Gastroesophageal sphincter (tissue), 3 donors: ENCODE measurements at regions not wholly inside any gene's neighbourhood (a gene's known extent, or its start where the extent isn't known, plus 50 kb on each side); places are given as distances from the start of the nearest gene placed in this dataset.

Experiments used
- POLR2A ChIP-seq, 2 donors: fragments of 450-650 bp; IDR thresholded peaks; one replicate each; pipeline ENCODE4 v1.6.1; 2017; ENCODE audit warnings: antibody characterized with exemption in 2 of 2, mild to moderate bottlenecking in 2 of 2, moderate library complexity in 1 of 2
- POLR2AphosphoS5 ChIP-seq: sonication (generic); formaldehyde crosslinking; IDR thresholded peaks from one replicate; pipeline ENCODE4 v1.6.1; 2017; ENCODE audit warnings: antibody characterized with exemption
- TF ChIP-seq, protein P1 (sequence below), 4 experiments: fragments of 200-600 bp in 2 of 4; fragments of 450-650 bp in 2 of 4; sonication (generic) in 1 of 4; IDR thresholded peaks; one replicate each; pipeline ENCODE4 v1.5.1; 2017 to 2019; ENCODE audit warnings: antibody characterized with exemption in 4 of 4, mild to moderate bottlenecking in 2 of 4, moderate library complexity in 2 of 4

- TF ChIP-seq, protein P1, sequence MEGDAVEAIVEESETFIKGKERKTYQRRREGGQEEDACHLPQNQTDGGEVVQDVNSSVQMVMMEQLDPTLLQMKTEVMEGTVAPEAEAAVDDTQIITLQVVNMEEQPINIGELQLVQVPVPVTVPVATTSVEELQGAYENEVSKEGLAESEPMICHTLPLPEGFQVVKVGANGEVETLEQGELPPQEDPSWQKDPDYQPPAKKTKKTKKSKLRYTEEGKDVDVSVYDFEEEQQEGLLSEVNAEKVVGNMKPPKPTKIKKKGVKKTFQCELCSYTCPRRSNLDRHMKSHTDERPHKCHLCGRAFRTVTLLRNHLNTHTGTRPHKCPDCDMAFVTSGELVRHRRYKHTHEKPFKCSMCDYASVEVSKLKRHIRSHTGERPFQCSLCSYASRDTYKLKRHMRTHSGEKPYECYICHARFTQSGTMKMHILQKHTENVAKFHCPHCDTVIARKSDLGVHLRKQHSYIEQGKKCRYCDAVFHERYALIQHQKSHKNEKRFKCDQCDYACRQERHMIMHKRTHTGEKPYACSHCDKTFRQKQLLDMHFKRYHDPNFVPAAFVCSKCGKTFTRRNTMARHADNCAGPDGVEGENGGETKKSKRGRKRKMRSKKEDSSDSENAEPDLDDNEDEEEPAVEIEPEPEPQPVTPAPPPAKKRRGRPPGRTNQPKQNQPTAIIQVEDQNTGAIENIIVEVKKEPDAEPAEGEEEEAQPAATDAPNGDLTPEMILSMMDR (IDR thresholded peaks at IDR 0.05) = no peak
- TF ChIP-seq POLR2A (IDR thresholded peaks at IDR 0.05) (no peak), POLR2AphosphoS5 (no peak)
These were observed 202.9 kb upstream of the IRX3 start for GRCh38 chr16:54489225-54490111.
